HL-60 (cell line): ENCODE measurements at regions not wholly inside any gene's neighbourhood (a gene's known extent, or its start where the extent isn't known, plus 50 kb on each side); places are given as distances from the start of the nearest gene placed in this dataset.

Source experiments
- CTCF ChIP-seq: IDR thresholded peaks from one replicate; pipeline ENCODE4 v1.5.1; 2011; ENCODE audit warnings: low read length, control low read depth, inconsistent platforms; ENCODE audit not compliant: insufficient read depth
- GABPA ChIP-seq: IDR thresholded peaks from 2 replicates; pipeline ENCODE4 v1.6.1; 2012; ENCODE audit warnings: low read depth
- POLR2AphosphoS5 ChIP-seq: IDR thresholded peaks from 2 replicates; pipeline ENCODE4 v1.6.1; 2012; ENCODE audit warnings: low read depth
- REST ChIP-seq: IDR thresholded peaks from 2 replicates; pipeline ENCODE4 v1.6.1; 2012; ENCODE audit warnings: low read depth; ENCODE audit not compliant: insufficient replicate concordance
- SPI1 ChIP-seq: IDR thresholded peaks from 2 replicates; pipeline ENCODE4 v1.6.1; 2012; ENCODE audit warnings: low read depth, mild to moderate bottlenecking, borderline replicate concordance

DNA sequence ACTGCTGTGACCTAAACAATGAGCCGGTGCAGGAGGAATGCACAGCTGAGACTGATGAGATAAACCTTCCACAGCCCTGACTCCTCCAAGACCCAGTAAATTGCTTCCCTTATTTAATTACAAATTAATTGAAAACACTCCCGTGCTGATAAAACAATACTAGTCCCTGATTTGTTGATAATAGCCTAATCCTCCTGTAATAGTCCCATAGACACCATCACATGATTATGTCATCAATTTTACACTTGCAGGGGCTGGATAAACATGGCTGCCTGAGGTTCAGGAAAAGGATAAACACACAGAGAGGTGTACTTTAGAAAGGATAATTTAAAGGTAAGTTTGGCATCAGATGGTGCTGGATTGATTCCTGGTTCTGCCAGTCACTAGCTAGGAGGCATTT lies 84.6 kb upstream of the SPAG17 start:
- TF ChIP-seq CTCF = no peak
- TF ChIP-seq POLR2AphosphoS5 = no peak
- no peak for TF ChIP-seq GABPA
- TF ChIP-seq REST = no peak
- TF ChIP-seq SPI1 = no peak
